HepG2 (cell line): ENCODE measurements at regions not wholly inside any gene's neighbourhood (a gene's known extent, or its start where the extent isn't known, plus 50 kb on each side); places are given as distances from the start of the nearest gene placed in this dataset.

Source experiments
- HNF4G ChIP-seq, 2 experiments: sonication (generic) in 1 of 2; formaldehyde crosslinking in 1 of 2; IDR thresholded peaks; 2 replicates each; pipeline versions ENCODE4 v1.4.0 to v1.6.1; 2011 to 2020; ENCODE audit warnings: borderline replicate concordance in 2 of 2, low read depth in 2 of 2, mild to moderate bottlenecking in 2 of 2, low read length in 1 of 2, missing genetic modification reagents in 1 of 2, moderate library complexity in 1 of 2
- MIXL1 ChIP-seq: IDR thresholded peaks from 2 replicates; pipeline ENCODE4 v1.6.1; 2016
- RAD21 ChIP-seq: fragments of 450-650 bp; formaldehyde crosslinking; IDR thresholded peaks from 2 replicates; pipeline ENCODE4 v1.5.0; 2020; ENCODE audit warnings: mild to moderate bottlenecking
- TOPORS ChIP-seq: sonication (generic); formaldehyde crosslinking; IDR thresholded peaks from 2 replicates; pipeline ENCODE4 v1.8.0; 2023; ENCODE audit warnings: mild to moderate bottlenecking, missing genetic modification reagents
- ZNF281 ChIP-seq: sonication (generic); formaldehyde crosslinking; IDR thresholded peaks from 2 replicates; pipeline ENCODE4 v1.4.0; 2020; ENCODE audit warnings: missing genetic modification reagents, borderline replicate concordance
- ZNF431 ChIP-seq: sonication (generic); formaldehyde crosslinking; IDR thresholded peaks from 2 replicates; pipeline ENCODE4 v1.9.0; 2022; ENCODE audit warnings: missing genetic modification reagents, low read depth, mild to moderate bottlenecking, borderline replicate concordance
- ZNF773 ChIP-seq: sonication (generic); formaldehyde crosslinking; IDR thresholded peaks from 2 replicates; pipeline ENCODE4 v1.4.0; 2020; ENCODE audit warnings: missing genetic modification reagents, borderline replicate concordance
- small RNA-seq, 3 experiments: library from RNA; depleted of rRNA; stranded (forward); fragments of <200 nt; gene quantifications; one replicate each; pipeline ENCODE3, GENCODE V24; 2012; ENCODE audit warnings: low read depth in 2 of 3, low replicate concordance in 1 of 3; ENCODE audit not compliant: insufficient read length in 3 of 3, insufficient read depth in 2 of 3

GRCh38 chr16:48435318-48435680 is 50.1 kb upstream of the SIAH1 start (continued):
- TF ChIP-seq ZNF431 (CRISPR knock-in tag) (no peak), MIXL1 (no peak), HNF4G (IDR thresholded peaks at IDR 0.05; ENCODE audit: borderline replicate concordance, low read depth, low read length) (no peak), HNF4G (CRISPR knock-in tag; IDR thresholded peaks at IDR 0.05; ENCODE audit: borderline replicate concordance, low read depth) (no peak), TOPORS (CRISPR knock-in tag) (0 out of 2 replicates have a peak, but pooled peaks have one; percentile 54), RAD21 (CRISPR knock-in tag) (peak; percentile 41; the same call in 1 of the 2 replicates), ZNF773 (CRISPR knock-in tag) (no peak), ZNF281 (no peak)

Small RNAs in the stretch of these regions (small RNA-seq; reads per million reads assigned to genes)
- gene AC026470.1 = 0 reads per million in 3 experiments
